GM18868 (cell line): ENCODE measurements at regions not wholly inside any gene's neighbourhood (a gene's known extent, or its start where the extent isn't known, plus 50 kb on each side); places are given as distances from the start of the nearest gene placed in this dataset.

Source experiments
- ATAC-seq: cut with Tn5 transposase; IDR thresholded peaks from one replicate; pipeline ENCODE4 v1.9.1; 2021; ENCODE audit warnings: mild to moderate bottlenecking, moderate library complexity; ENCODE audit not compliant: unreplicated experiment

GRCh38 chr7:106486331-106486730, 174.6 kb downstream of the CCDC71L start:
- ATAC-seq: no peak

GRCh38 chr7:106485919-106486318, 175.0 kb downstream of the CCDC71L start:
- no peak for ATAC-seq

GRCh38 chr7:106485031-106485551, 175.9 kb downstream of the CCDC71L start:
- peak; percentile 51 for ATAC-seq

GRCh38 chr7:106484562-106484961, 176.4 kb downstream of the CCDC71L start:
- peak; percentile 11 for ATAC-seq

GRCh38 chr7:106482091-106482490, 178.9 kb downstream of the CCDC71L start:
- no peak for ATAC-seq

GRCh38 chr7:106480616-106481031, 180.3 kb downstream of the CCDC71L start:
- peak; percentile 24 for ATAC-seq

- ATAC-seq: peak; percentile 69
These were observed 180.8 kb downstream of the CCDC71L start for GRCh38 chr7:106480161-106480579.

GRCh38 chr7:106476751-106477150, 184.2 kb downstream of the CCDC71L start:
- no peak for ATAC-seq

GRCh38 chr7:106472741-106473140, 188.0 kb upstream of the NAMPT start:
- no peak for ATAC-seq

- no peak for ATAC-seq
These were observed 187.1 kb upstream of the NAMPT start for GRCh38 chr7:106471686-106472440.

- ATAC-seq: no peak
These were observed 186.2 kb upstream of the NAMPT start for GRCh38 chr7:106471021-106471420.

- ATAC-seq: no peak
These were observed 182.1 kb upstream of the NAMPT start for GRCh38 chr7:106466867-106467266.

- ATAC-seq: no peak
These were observed 181.1 kb upstream of the NAMPT start for GRCh38 chr7:106465704-106466468.

- peak; percentile 56 for ATAC-seq
These were observed 179.9 kb upstream of the NAMPT start for GRCh38 chr7:106464651-106465050.

- peak; percentile 26 for ATAC-seq
These were observed 179.2 kb upstream of the NAMPT start for GRCh38 chr7:106463851-106464611.

- no peak for ATAC-seq
These were observed 178.2 kb upstream of the NAMPT start for GRCh38 chr7:106462914-106463482.

- no peak for ATAC-seq
These were observed 177.6 kb upstream of the NAMPT start for GRCh38 chr7:106462365-106462859.

- no peak for ATAC-seq
These were observed 176.0 kb upstream of the NAMPT start for GRCh38 chr7:106460792-106461254.

- ATAC-seq: no peak
These were observed 174.8 kb upstream of the NAMPT start for GRCh38 chr7:106459397-106460072.

GRCh38 chr7:106457678-106458077, 172.9 kb upstream of the NAMPT start:
- ATAC-seq: no peak
